ENCODE measurements at regions not wholly inside any gene's neighbourhood (a gene's known extent, or its start where the extent isn't known, plus 50 kb on each side); places are given as distances from the start of the nearest gene placed in this dataset.
"Not testable (repeated sequence)": the region's sequence is repeated elsewhere in the genome, so short reads cannot be mapped to it uniquely, and the experiment has no call there.

DNA sequence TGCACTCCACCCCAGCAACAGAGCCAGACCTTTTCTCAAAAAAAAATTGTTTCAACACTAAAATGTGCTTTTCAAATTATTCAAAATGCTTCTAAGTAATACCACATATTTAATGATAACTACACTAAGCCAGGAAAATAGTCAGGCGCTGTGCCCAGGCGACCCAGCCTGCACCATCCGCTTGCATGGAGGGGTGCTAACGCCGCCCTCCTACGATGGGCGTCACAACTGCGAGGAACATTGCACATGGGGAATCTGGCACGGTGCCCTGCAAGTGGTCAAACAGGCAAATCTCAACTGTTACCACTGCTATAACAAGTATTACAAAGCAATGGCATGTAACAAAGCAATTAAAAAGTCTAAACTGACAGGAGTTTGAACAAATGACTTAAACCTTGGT is 131.7 kb upstream of the PTPN20 start:
- SMC1A ChIA-PET (ENCODE audit: uncharacterized antibody, unreplicated experiment); RAD21 ChIA-PET (ENCODE audit: unreplicated experiment); CTCF ChIA-PET; in situ Hi-C loops (cut with MboI); H3K9ac ChIP-seq (ENCODE audit: control insufficient read depth, insufficient read depth, low read length); intact Hi-C loops (cut with micrococcal nuclease; ENCODE audit: unreplicated experiment); FAIRE-seq; H3K9me3 ChIP-seq (replicated peaks; ENCODE audit: control insufficient read depth, insufficient read depth, low read length); H4K20me1 ChIP-seq (ENCODE audit: control insufficient read depth, insufficient read depth); DNase-seq (ENCODE audit: low read depth, low spot score); H3K4me3 ChIP-seq; H3K27ac ChIP-seq (ENCODE audit: control insufficient read depth, insufficient read depth); ATAC-seq; H3K4me2 ChIP-seq (ENCODE audit: control insufficient read depth, insufficient read depth); POLR2A ChIA-PET; H3K4me1 ChIP-seq (ENCODE audit: control insufficient read depth, insufficient read depth, low read length); H3K27me3 ChIP-seq (replicated peaks in 1 of 2; ENCODE audit: control insufficient read depth in 2 of 2, insufficient read depth in 2 of 2, low read length in 1 of 2); H3K36me3 ChIP-seq (ENCODE audit: control insufficient read depth in 2 of 2, insufficient read depth in 2 of 2, low read length in 1 of 2); BruUV-seq (replicated peaks); H3K79me2 ChIP-seq (ENCODE audit: control insufficient read depth, insufficient read depth, low read length); H2AFZ ChIP-seq (ENCODE audit: control insufficient read depth, low read depth, low read length): not testable (repeated sequence)
- 80% methylated on average over 9 of the region's 9 CpGs for WGBS (ENCODE audit: insufficient coverage, insufficient replicate concordance, low lambda C conversion rate, missing lambda C conversion rate)

DNA sequence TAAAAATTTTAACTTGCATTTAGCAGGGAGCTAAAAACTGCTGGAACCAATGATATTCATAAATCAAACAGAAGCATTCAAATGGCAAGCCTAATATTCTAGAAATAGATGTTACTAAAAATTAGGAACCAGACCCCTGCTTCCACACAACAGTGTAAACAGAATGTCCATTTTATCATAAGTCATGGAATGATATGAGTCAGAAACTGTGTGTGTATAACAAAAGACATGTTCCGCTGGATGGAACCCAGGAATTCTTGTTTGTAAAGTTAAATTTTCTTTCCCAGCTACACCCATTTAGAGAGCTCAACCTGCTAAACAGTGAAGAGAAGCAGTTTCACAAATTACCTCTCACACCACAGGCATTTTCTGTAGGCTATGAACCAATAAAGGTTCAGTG is 131.1 kb upstream of the PTPN20 start:
- CTCF ChIA-PET: not testable (repeated sequence)

DNA sequence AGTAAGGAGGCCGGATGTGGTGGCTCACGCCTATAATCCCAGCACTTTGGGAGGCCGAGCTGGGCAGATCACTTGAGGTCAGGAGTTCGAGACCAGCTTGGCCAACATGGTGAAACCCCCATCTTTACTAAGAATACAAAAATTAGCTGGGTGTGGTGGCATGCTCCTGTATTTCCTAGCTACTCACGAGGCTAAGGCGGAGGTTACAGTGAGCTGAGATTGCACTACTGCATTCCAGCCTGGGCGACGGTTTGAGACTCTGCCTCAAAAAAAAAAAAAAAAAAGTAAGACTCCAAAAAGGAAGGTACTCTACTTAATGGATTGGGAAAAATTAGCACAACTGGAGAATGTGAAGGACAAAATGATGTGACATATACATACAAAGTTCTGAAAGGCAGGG is 130.2 kb upstream of the PTPN20 start:
- SMC1A ChIA-PET (ENCODE audit: uncharacterized antibody, unreplicated experiment); H4K20me1 ChIP-seq (ENCODE audit: control insufficient read depth, insufficient read depth); intact Hi-C loops (cut with micrococcal nuclease; ENCODE audit: unreplicated experiment); H3K27ac ChIP-seq (ENCODE audit: control insufficient read depth, insufficient read depth); ATAC-seq; H3K4me2 ChIP-seq (ENCODE audit: control insufficient read depth, insufficient read depth); RAD21 ChIA-PET (ENCODE audit: unreplicated experiment); in situ Hi-C loops (cut with MboI); CTCF ChIA-PET; FAIRE-seq; H3K36me3 ChIP-seq (ENCODE audit: control insufficient read depth in 2 of 2, insufficient read depth in 2 of 2, low read length in 1 of 2); POLR2A ChIA-PET; H3K27me3 ChIP-seq (replicated peaks in 1 of 2; ENCODE audit: control insufficient read depth in 2 of 2, insufficient read depth in 2 of 2, low read length in 1 of 2); DNase-seq (ENCODE audit: low read depth, low spot score); H3K9me3 ChIP-seq (replicated peaks; ENCODE audit: control insufficient read depth, insufficient read depth, low read length); H3K9ac ChIP-seq (ENCODE audit: control insufficient read depth, insufficient read depth, low read length); H3K79me2 ChIP-seq (ENCODE audit: control insufficient read depth, insufficient read depth, low read length); BruUV-seq (replicated peaks); H3K4me3 ChIP-seq; H3K4me1 ChIP-seq (ENCODE audit: control insufficient read depth, insufficient read depth, low read length); H2AFZ ChIP-seq (ENCODE audit: control insufficient read depth, low read depth, low read length): not testable (repeated sequence)
- WGBS (ENCODE audit: insufficient coverage, insufficient replicate concordance, low lambda C conversion rate, missing lambda C conversion rate): 27% methylated on average over 6 of the region's 8 CpGs

More for the DNA sequence above, 131.1 kb upstream of the PTPN20 start:
- H3K4me2 ChIP-seq (ENCODE audit: control insufficient read depth, insufficient read depth); H3K36me3 ChIP-seq (ENCODE audit: control insufficient read depth in 2 of 2, insufficient read depth in 2 of 2, low read length in 1 of 2); RAD21 ChIA-PET (ENCODE audit: unreplicated experiment); SMC1A ChIA-PET (ENCODE audit: uncharacterized antibody, unreplicated experiment); in situ Hi-C loops (cut with MboI); intact Hi-C loops (cut with micrococcal nuclease; ENCODE audit: unreplicated experiment); H2AFZ ChIP-seq (ENCODE audit: control insufficient read depth, low read depth, low read length); ATAC-seq; DNase-seq (ENCODE audit: low read depth, low spot score); H3K9me3 ChIP-seq (replicated peaks; ENCODE audit: control insufficient read depth, insufficient read depth, low read length); FAIRE-seq; BruUV-seq (replicated peaks); H3K79me2 ChIP-seq (ENCODE audit: control insufficient read depth, insufficient read depth, low read length); H3K9ac ChIP-seq (ENCODE audit: control insufficient read depth, insufficient read depth, low read length); H4K20me1 ChIP-seq (ENCODE audit: control insufficient read depth, insufficient read depth); H3K4me1 ChIP-seq (ENCODE audit: control insufficient read depth, insufficient read depth, low read length); H3K4me3 ChIP-seq; H3K27me3 ChIP-seq (replicated peaks in 1 of 2; ENCODE audit: control insufficient read depth in 2 of 2, insufficient read depth in 2 of 2, low read length in 1 of 2); POLR2A ChIA-PET; H3K27ac ChIP-seq (ENCODE audit: control insufficient read depth, insufficient read depth): not testable (repeated sequence)
- 100% methylated on average over 1 of the region's 1 CpG for WGBS (ENCODE audit: insufficient coverage, insufficient replicate concordance, low lambda C conversion rate, missing lambda C conversion rate)

DNA sequence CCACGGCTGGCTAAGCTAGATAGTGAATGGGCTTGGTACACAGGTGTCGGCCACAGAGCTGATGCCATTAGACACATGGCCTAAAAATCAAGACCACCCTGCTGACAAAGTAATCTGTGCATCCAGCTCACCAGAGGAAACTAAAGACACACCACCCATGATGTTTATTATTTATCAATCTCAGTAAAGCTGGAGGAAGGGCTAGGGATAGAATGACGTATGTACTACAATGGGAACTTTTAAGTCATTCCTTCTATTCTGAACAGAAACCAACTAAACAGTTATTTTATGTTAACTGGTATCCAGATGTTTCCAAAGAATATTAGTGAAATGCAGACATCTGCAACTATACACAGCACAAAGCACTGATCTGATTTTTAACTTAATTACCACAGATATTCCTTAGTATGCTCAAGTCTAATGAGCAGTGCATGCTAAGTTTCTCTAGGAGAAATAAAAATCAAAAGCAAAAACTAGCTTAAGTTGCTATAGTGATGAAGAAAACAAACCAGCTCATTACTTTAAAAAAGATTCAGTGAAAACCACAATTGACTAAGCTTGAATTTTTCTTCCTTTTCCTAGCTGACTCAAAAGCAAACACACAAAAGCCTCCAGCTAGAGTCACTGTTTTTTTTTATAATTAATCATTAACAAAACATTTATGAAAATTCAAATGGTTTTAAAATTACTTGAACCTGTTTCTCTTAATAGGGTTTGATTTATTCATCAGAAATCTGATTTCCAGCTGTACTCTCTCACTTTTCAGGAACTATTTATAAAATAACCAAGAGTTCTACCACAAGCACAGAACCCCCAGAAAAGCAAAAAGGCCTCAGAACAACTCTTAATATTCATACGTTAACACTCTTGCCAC is 129.0 kb upstream of the PTPN20 start:
- in situ Hi-C loops (cut with MboI); H3K4me1 ChIP-seq (ENCODE audit: control insufficient read depth, insufficient read depth, low read length); H3K27me3 ChIP-seq (replicated peaks in 1 of 2; ENCODE audit: control insufficient read depth in 2 of 2, insufficient read depth in 2 of 2, low read length in 1 of 2); H4K20me1 ChIP-seq (ENCODE audit: control insufficient read depth, insufficient read depth); POLR2A ChIA-PET; H3K4me2 ChIP-seq (ENCODE audit: control insufficient read depth, insufficient read depth); ATAC-seq; FAIRE-seq; H3K9me3 ChIP-seq (replicated peaks; ENCODE audit: control insufficient read depth, insufficient read depth, low read length); H2AFZ ChIP-seq (ENCODE audit: control insufficient read depth, low read depth, low read length); DNase-seq (ENCODE audit: low read depth, low spot score); SMC1A ChIA-PET (ENCODE audit: uncharacterized antibody, unreplicated experiment); H3K4me3 ChIP-seq; H3K9ac ChIP-seq (ENCODE audit: control insufficient read depth, insufficient read depth, low read length); H3K36me3 ChIP-seq (ENCODE audit: control insufficient read depth in 2 of 2, insufficient read depth in 2 of 2, low read length in 1 of 2); H3K79me2 ChIP-seq (ENCODE audit: control insufficient read depth, insufficient read depth, low read length); H3K27ac ChIP-seq (ENCODE audit: control insufficient read depth, insufficient read depth); CTCF ChIA-PET; BruUV-seq (replicated peaks); intact Hi-C loops (cut with micrococcal nuclease; ENCODE audit: unreplicated experiment): not testable (repeated sequence)
- WGBS (ENCODE audit: insufficient coverage, insufficient replicate concordance, low lambda C conversion rate, missing lambda C conversion rate): 57% methylated on average over 3 of the region's 4 CpGs
- RAD21 ChIA-PET (ENCODE audit: unreplicated experiment): interaction anchor here (0.6 kb wide), 1 partner anchor 670 kb away, joined by 3 read pairs; no protein-coding TSS in a partner anchor

All from GM12878 (cell line).